GM12873 (cell line): ENCODE measurements at regions not wholly inside any gene's neighbourhood (a gene's known extent, or its start where the extent isn't known, plus 50 kb on each side); places are given as distances from the start of the nearest gene placed in this dataset.

ENCODE experiments used
- CTCF ChIP-seq: IDR thresholded peaks from 2 replicates; pipeline ENCODE4 v1.5.1; 2012; ENCODE audit warnings: low read depth, mild to moderate bottlenecking, moderate library complexity, low read length, control low read depth; ENCODE audit not compliant: insufficient read depth; ENCODE audit errors: missing control alignments

- TF ChIP-seq CTCF = no peak
Measured at GRCh38 chr14:34171431-34172172, 220.7 kb upstream of the EGLN3 start.

- no peak for TF ChIP-seq CTCF
Measured at GRCh38 chr14:34170882-34171281, 220.0 kb upstream of the EGLN3 start.

GRCh38 chr14:34169561-34169960, 218.7 kb upstream of the EGLN3 start:
- TF ChIP-seq CTCF = no peak

- TF ChIP-seq CTCF = no peak
Measured at GRCh38 chr14:34168656-34169055, 217.8 kb upstream of the EGLN3 start.

GRCh38 chr14:34165847-34166350, 215.0 kb upstream of the EGLN3 start:
- TF ChIP-seq CTCF = no peak

GRCh38 chr14:34164162-34164864, 213.4 kb upstream of the EGLN3 start:
- TF ChIP-seq CTCF = no peak

- TF ChIP-seq CTCF = no peak
Measured at GRCh38 chr14:34161351-34162082, 210.6 kb upstream of the EGLN3 start.
